ENCODE measurements at regions not wholly inside any gene's neighbourhood (a gene's known extent, or its start where the extent isn't known, plus 50 kb on each side); places are given as distances from the start of the nearest gene placed in this dataset.
A peak's percentile ranks its signal among the peaks of the same experiment; 100 is the strongest.

GRCh38 chr2:7830616-7831015, 851.2 kb upstream of the ID2 start:
- no peak for TF ChIP-seq CTCF (IDR thresholded peaks at IDR 0.05)
- TF ChIP-seq POLR2A (IDR thresholded peaks at IDR 0.05) = no peak
- Histone ChIP-seq H3K4me1 (peaks cover 0 to 7% (median 0%) of the 10 kb centered on the region in 12 donors), H3K36me3 (no peaks in the 10 kb centered on the region), H3K27ac (no peak overlapping the region), H3K9me3 (no peaks in the 10 kb centered on the region), H3K27me3 (no peaks in the 10 kb centered on the region), H3K4me3 (no peak overlapping the region)
- ATAC-seq (peak in 1 of 4 donors; percentile 34), DNase-seq (no peak)
- 62 to 66% (median 64%) methylated on average over 2 of the region's 2 CpGs for WGBS, 4 donors
- intact Hi-C loops (cut with DNase I) = no loop called here

GRCh38 chr2:7835151-7835550, 846.7 kb upstream of the ID2 start:
- ATAC-seq = no peak
- TF ChIP-seq CTCF (IDR thresholded peaks at IDR 0.05) (no peak), POLR2A (IDR thresholded peaks at IDR 0.05) (no peak)
- peaks cover 0 to 8% (median 0%) of the 10 kb centered on the region in 12 donors for H3K4me1 ChIP-seq
- no peak overlapping the region for H3K4me3 ChIP-seq
- no peaks in the 10 kb centered on the region for H3K36me3 ChIP-seq
- DNase-seq = no peak
- H3K27me3 ChIP-seq = no peaks in the 10 kb centered on the region
- intact Hi-C loops (cut with DNase I) = no loop called here
- no peaks in the 10 kb centered on the region for H3K9me3 ChIP-seq
- 59 to 73% (median 71%) methylated on average over 3 of the region's 3 CpGs for WGBS, 4 donors
- H3K27ac ChIP-seq = no peak overlapping the region

GRCh38 chr2:7835693-7836680, 845.9 kb upstream of the ID2 start:
- Histone ChIP-seq H3K4me1 (peaks cover 0 to 8% (median 0%) of the 10 kb centered on the region in 12 donors), H3K4me3 (no peak overlapping the region), H3K36me3 (no peaks in the 10 kb centered on the region), H3K27me3 (no peaks in the 10 kb centered on the region), H3K27ac (no peak overlapping the region), H3K9me3 (no peaks in the 10 kb centered on the region)
- TF ChIP-seq POLR2A (IDR thresholded peaks at IDR 0.05) = no peak
- TF ChIP-seq CTCF (IDR thresholded peaks at IDR 0.05) = no peak
- intact Hi-C loops (cut with DNase I) = no loop called here
- ATAC-seq (no peak), DNase-seq (no peak)
- WGBS, 4 donors = 68 to 74% (median 71%) methylated on average over 12 of the region's 12 CpGs

GRCh38 chr2:7837237-7837760, 844.6 kb upstream of the ID2 start:
- DNase-seq (no peak), ATAC-seq (no peak)
- Histone ChIP-seq H3K27me3 (no peaks in the 10 kb centered on the region), H3K4me1 (peaks cover 0 to 8% (median 0%) of the 10 kb centered on the region in 12 donors), H3K9me3 (no peaks in the 10 kb centered on the region), H3K36me3 (no peaks in the 10 kb centered on the region), H3K27ac (no peak overlapping the region), H3K4me3 (no peak overlapping the region)
- TF ChIP-seq POLR2A (IDR thresholded peaks at IDR 0.05) (no peak), CTCF (IDR thresholded peaks at IDR 0.05) (no peak)
- intact Hi-C loops (cut with DNase I) = no loop called here
- 58 to 71% (median 70%) methylated on average over 2 of the region's 2 CpGs for WGBS, 4 donors

Data from heart left ventricle (tissue), 16 donors.